ENCODE measurements at regions not wholly inside any gene's neighbourhood (a gene's known extent, or its start where the extent isn't known, plus 50 kb on each side); places are given as distances from the start of the nearest gene placed in this dataset.
"Not testable (repeated sequence)": the region's sequence is repeated elsewhere in the genome, so short reads cannot be mapped to it uniquely, and the experiment has no call there.

DNA sequence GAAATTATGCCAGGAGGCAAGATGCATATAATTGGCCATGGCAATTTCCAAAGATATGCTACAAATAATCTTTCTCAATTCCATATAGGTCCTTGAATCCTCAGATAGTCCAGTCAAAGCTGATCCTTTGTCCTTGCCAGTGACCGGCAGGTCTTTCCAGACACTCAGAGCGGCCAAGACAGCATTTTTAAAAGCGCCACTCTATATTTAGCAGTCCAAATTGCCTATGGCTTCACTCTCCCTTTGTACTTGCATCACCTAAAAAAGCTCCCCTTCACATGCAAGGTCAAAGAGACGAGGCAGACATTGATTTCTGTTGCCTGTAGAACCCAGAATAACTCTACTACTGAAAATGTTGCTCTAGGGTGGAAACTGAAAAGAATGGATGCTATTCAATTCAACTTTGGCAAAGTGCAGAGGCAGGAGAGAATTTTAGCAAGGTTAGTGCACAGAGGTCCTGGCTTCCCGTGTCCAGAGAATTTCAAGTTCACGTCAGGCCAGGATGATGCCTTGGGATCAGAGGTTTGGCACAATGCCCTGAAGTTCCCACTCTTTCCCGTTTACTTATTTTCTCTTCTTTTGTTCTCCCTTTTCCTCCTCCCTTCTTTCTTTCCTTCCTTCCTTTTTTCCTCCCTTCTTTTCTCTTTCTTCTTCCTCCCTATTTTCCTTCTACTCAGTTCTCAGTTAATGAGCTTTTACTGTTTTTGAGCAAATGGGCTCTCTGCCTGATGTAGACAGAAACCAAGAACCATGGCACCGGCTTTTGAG, 108.5 kb downstream of the KCNK1 start:
- TF ChIP-seq TAF1 (IDR thresholded peaks at IDR 0.05; ENCODE audit: borderline replicate concordance, low read depth, low read length) (no peak), POLR2A (IDR thresholded peaks at IDR 0.05; ENCODE audit: low read depth, low read length) (no peak), POLR2AphosphoS5 (IDR thresholded peaks at IDR 0.05; ENCODE audit: low read depth, low read length) (no peak)
- DNase-seq (ENCODE audit: insufficient read length) (no peak), FAIRE-seq (no peak)

DNA sequence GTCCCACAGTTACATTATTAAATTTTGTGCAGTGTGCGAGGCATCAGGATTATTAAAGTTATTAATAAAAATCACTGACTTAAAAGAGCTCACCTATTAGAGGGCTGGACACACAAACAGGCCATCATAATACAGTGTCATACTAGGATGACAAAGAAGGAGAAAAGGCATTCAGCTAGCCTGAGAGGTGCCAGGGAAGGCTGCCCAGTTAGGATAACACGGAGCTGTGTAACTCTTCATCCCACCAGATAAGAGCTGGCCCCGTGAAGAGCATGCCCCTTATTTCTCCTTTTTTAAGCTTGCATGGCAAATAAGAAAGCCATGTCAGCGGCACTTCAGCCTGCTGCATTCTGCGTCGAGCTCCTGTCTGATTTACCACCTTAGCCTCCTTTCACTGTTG, 109.5 kb downstream of the KCNK1 start:
- no peak for TF ChIP-seq POLR2AphosphoS5 (IDR thresholded peaks at IDR 0.05; ENCODE audit: low read depth, low read length)
- FAIRE-seq: no peak
- no peak for DNase-seq (ENCODE audit: insufficient read length)

DNA sequence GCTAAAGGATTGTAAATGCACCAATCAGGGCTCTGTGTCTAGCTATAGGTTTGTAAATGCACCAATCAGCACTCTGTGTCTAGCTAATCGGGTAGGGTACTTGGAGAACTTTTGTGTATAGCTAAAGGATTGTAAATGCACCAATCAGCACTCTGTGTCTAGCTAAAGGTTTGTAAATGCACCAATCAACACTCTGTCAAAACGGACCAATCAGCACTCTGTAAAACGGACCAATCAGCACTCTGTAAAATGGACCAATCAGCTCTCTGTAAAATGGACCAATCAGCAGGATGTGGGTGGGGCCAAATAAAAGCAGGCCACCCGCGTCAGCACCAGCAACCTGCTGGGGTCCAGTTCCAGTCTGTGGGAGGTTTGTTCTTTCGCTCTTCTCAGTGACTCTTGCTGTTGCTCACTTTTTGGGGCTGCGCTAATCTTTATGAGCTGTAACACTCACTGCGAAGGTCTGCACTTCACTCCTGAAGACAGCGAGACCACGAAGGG, 110.3 kb downstream of the KCNK1 start:
- FAIRE-seq; DNase-seq (ENCODE audit: insufficient read length): not testable (repeated sequence)

DNA sequence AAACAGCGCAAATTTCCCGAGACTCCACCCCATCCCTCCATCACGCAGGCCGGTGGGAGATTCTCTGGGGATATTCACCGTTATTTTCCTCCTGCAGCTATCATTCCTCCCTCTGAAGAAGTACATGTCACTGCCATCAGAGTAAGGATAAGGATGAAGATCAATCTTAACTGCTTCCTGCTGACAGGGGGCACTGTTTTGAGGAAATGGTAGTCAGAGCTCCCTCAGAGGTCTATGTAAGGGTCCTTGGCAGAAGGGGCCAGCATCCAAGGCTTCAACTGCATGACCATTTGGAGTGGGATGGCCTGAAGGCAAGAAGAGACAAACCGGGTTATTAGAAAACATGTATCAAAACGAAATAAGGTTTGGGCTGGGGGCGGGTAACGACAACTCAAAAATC, 111.5 kb downstream of the KCNK1 start:
- FAIRE-seq (no peak), DNase-seq (ENCODE audit: insufficient read length) (no peak)
- TF ChIP-seq POLR2A (IDR thresholded peaks at IDR 0.05; ENCODE audit: low read depth, low read length) (no peak), POLR2AphosphoS5 (IDR thresholded peaks at IDR 0.05; ENCODE audit: low read depth, low read length) (no peak), TAF1 (IDR thresholded peaks at IDR 0.05; ENCODE audit: borderline replicate concordance, low read depth, low read length) (no peak)

DNA sequence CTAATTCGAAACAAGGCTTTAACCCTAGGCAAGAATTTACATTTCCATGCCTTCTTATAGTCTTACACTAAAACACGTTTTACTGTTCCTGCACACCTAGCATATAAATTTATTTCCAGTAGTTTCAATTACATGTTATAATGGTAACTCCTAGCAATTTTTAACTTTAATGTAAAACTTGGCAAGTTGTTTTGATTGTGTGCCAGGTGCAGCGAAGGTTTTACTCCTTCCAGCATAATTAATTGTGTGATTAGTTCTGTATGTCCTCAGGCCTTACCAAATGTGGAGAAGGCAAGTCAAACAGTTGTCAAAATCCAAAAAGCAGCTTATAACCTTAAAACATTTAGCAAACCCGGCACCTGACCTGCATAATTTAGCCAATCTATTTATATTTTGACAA, 114.8 kb downstream of the KCNK1 start:
- TF ChIP-seq POLR2A (IDR thresholded peaks at IDR 0.05; ENCODE audit: low read depth, low read length) (no peak), POLR2AphosphoS5 (IDR thresholded peaks at IDR 0.05; ENCODE audit: low read depth, low read length) (no peak), TAF1 (IDR thresholded peaks at IDR 0.05; ENCODE audit: borderline replicate concordance, low read depth, low read length) (no peak)
- DNase-seq (ENCODE audit: insufficient read length): no peak

DNA sequence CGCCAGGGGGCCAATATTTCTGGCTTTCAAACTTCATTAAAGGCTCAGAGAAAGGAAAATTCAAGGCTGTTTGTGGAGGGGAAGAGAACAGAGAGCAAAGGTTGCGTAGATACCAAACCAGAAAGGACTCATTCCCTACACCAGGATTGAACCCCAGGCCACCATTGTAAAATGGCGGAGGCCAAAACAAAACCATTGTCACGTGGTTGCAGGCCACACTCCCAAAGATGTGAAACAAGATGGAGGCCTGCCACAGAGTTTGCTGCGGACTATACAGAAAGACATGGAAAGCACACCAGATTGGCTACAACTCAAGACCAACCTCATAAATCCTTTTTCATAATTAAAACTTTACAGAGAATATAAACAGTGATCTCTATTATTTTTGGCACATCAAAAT, 116.5 kb downstream of the KCNK1 start:
- no peak for FAIRE-seq
- no peak for TF ChIP-seq POLR2A (IDR thresholded peaks at IDR 0.05; ENCODE audit: low read depth, low read length)
- TF ChIP-seq TAF1 (IDR thresholded peaks at IDR 0.05; ENCODE audit: borderline replicate concordance, low read depth, low read length): no peak
- TF ChIP-seq POLR2AphosphoS5 (IDR thresholded peaks at IDR 0.05; ENCODE audit: low read depth, low read length): no peak
- no peak for DNase-seq (ENCODE audit: insufficient read length)

More for the DNA sequence above, 114.8 kb downstream of the KCNK1 start:
- no peak for FAIRE-seq

DNA sequence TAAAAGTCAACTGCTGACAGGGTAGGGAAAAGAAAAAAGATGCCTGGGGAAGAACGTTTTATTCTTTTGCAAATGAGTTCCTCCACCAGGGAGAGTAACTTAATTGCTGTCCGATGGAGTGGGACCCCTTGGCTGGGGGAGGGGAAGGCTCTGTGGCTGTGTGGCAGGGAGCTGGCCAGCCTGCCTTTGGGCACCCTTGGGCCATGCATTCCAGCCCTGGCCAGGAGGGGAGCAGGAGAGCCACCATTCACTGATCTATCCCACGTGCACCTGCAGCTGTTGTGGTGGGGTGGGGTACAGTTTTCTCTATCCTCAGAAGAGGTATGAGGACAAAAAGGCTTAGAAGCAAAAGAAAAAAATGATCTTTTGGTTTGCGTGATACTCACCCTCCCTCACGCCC, 116.9 kb downstream of the KCNK1 start:
- FAIRE-seq (no peak), DNase-seq (ENCODE audit: insufficient read length) (no peak)
- TF ChIP-seq TAF1 (IDR thresholded peaks at IDR 0.05; ENCODE audit: borderline replicate concordance, low read depth, low read length) (no peak), POLR2A (IDR thresholded peaks at IDR 0.05; ENCODE audit: low read depth, low read length) (no peak), POLR2AphosphoS5 (IDR thresholded peaks at IDR 0.05; ENCODE audit: low read depth, low read length) (no peak)

DNA sequence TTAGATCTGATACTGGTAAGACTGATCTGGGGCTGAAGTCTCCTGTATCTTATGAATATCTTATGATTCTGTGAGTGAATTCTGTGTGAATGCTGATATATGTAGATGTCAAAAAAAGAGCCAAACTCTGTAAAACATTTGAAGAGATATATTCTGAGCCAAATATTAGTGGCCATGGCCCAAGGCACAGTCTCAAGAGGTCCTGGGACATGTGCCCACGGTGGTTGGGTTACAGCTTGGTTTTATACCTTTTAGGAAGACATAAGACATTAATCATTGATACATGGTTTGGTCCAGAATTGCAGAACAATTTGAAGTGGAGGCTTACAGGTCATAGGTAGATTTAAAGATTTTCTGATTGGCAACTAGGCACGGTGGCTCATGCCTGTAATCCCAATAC, 118.3 kb downstream of the KCNK1 start:
- TF ChIP-seq TAF1 (IDR thresholded peaks at IDR 0.05; ENCODE audit: borderline replicate concordance, low read depth, low read length) (no peak), POLR2AphosphoS5 (IDR thresholded peaks at IDR 0.05; ENCODE audit: low read depth, low read length) (no peak)
- no peak for FAIRE-seq
- no peak for DNase-seq (ENCODE audit: insufficient read length)

DNA sequence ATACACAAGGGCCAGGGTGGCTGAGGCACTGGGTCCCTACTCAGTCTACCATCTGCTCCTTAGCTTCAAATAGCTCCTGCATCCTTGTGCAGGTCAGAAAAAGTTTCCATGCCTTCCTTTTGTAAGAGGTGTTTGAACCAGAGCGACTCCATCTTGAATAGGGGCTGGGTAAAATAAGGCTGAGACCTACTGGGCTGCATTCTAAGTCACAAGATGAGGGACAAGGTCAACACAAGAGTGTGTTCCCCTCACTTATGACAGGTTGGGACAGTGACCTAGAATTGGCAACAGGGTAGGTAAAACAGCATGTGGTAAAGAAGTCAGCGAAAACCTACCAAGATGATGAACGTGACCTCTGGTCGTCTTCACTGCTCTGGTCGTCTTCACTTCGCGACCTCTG, 120.5 kb downstream of the KCNK1 start:
- no peak for FAIRE-seq
- no peak for DNase-seq (ENCODE audit: insufficient read length)

DNA sequence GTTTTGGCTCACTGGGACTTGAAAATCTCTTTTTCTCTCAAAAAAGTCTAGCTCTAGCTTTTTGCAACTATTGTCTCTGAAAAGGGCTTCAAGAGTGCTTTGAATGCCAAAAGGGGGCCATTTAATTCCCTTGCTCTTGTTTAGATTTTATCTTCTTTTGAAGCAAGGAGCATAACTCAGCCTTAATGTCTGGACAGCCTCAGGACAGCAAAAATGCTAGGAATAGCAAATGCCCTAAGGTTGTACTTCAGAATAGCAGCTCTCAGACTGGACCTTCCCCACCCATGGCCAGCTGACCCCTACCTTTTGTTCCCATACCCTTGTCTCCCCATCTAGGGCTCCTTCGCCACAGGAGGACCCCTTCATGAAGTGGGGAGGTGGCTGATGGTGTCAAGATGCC, 121.4 kb downstream of the KCNK1 start:
- no peak for FAIRE-seq
- no peak for TF ChIP-seq TAF1 (IDR thresholded peaks at IDR 0.05; ENCODE audit: borderline replicate concordance, low read depth, low read length)
- no peak for TF ChIP-seq POLR2A (IDR thresholded peaks at IDR 0.05; ENCODE audit: low read depth, low read length)
- TF ChIP-seq POLR2AphosphoS5 (IDR thresholded peaks at IDR 0.05; ENCODE audit: low read depth, low read length): no peak
- DNase-seq (ENCODE audit: insufficient read length): no peak

More for the DNA sequence above, 120.5 kb downstream of the KCNK1 start:
- TF ChIP-seq TAF1 (IDR thresholded peaks at IDR 0.05; ENCODE audit: borderline replicate concordance, low read depth, low read length) (no peak), POLR2A (IDR thresholded peaks at IDR 0.05; ENCODE audit: low read depth, low read length) (no peak), POLR2AphosphoS5 (IDR thresholded peaks at IDR 0.05; ENCODE audit: low read depth, low read length) (no peak)

DNA sequence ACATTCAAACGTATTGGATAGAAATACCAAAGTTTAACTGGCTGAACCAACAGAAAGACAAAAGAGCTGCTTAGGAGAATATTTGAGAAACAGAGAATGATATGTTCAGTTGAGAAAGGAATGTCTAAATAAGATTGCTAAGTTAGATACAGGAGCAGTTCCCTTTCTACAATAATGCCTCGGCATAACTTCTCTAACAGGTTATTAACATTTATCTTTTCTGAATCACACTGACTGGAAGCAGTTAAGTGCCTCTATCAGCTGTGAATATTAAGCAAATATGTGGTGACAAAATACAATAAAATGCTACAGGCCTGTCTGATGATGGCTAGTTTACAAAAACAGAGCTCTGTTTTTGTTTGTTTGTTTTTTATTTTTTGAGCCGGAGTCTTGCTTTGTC, 121.9 kb downstream of the KCNK1 start:
- DNase-seq (ENCODE audit: insufficient read length) (no peak), FAIRE-seq (no peak)
- TF ChIP-seq POLR2A (IDR thresholded peaks at IDR 0.05; ENCODE audit: low read depth, low read length) (no peak), POLR2AphosphoS5 (IDR thresholded peaks at IDR 0.05; ENCODE audit: low read depth, low read length) (no peak), TAF1 (IDR thresholded peaks at IDR 0.05; ENCODE audit: borderline replicate concordance, low read depth, low read length) (no peak)

DNA sequence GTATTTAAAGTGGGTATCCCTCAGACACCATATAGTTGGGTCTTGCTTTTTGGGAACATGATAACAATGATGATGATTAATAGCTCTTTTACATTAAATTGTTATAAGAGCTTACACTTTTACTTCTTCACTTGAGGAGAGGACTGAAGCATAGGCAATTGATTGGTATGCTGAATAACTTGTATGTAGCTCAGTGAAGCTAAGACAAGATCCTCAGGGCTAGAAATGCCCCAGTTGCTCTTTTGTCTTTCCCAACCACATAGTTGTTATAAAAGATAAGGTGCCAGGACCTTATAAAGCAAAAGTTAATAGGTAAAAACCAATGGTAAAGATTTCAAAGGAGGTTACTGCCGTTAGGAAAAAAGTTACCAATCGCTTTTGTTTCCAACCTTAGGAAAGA, 123.4 kb downstream of the KCNK1 start:
- TF ChIP-seq POLR2A (IDR thresholded peaks at IDR 0.05; ENCODE audit: low read depth, low read length) (no peak), POLR2AphosphoS5 (IDR thresholded peaks at IDR 0.05; ENCODE audit: low read depth, low read length) (no peak), TAF1 (IDR thresholded peaks at IDR 0.05; ENCODE audit: borderline replicate concordance, low read depth, low read length) (no peak)
- no peak for FAIRE-seq

DNA sequence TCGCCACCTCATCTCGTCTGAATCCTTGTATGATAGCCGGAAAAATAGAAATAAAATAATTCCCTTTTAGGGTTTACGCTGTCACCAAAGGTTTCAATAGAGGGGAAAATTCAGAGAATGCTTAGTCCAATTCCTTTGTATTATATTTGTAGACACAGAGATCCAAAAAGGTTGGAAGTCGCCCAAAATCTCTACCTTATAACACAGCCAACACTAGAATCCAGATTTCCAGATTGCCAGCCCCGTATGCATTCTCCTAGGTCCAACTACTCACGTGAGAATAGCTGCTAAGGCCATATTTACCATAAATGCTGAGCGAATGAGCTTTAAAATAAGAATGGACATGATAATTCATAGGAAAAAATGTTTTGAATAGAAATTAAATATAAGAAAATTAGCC, 124.5 kb downstream of the KCNK1 start:
- DNase-seq (ENCODE audit: insufficient read length) (no peak), FAIRE-seq (no peak)
- TF ChIP-seq TAF1 (IDR thresholded peaks at IDR 0.05; ENCODE audit: borderline replicate concordance, low read depth, low read length) (no peak), POLR2A (IDR thresholded peaks at IDR 0.05; ENCODE audit: low read depth, low read length) (no peak), POLR2AphosphoS5 (IDR thresholded peaks at IDR 0.05; ENCODE audit: low read depth, low read length) (no peak)

More for the DNA sequence above, 123.4 kb downstream of the KCNK1 start:
- DNase-seq (ENCODE audit: insufficient read length): no peak

Measured in GM12892 (cell line).